ENCODE measurements at regions not wholly inside any gene's neighbourhood (a gene's known extent, or its start where the extent isn't known, plus 50 kb on each side); places are given as distances from the start of the nearest gene placed in this dataset.
"Not testable (repeated sequence)": the region's sequence is repeated elsewhere in the genome, so short reads cannot be mapped to it uniquely, and the experiment has no call there.

DNA sequence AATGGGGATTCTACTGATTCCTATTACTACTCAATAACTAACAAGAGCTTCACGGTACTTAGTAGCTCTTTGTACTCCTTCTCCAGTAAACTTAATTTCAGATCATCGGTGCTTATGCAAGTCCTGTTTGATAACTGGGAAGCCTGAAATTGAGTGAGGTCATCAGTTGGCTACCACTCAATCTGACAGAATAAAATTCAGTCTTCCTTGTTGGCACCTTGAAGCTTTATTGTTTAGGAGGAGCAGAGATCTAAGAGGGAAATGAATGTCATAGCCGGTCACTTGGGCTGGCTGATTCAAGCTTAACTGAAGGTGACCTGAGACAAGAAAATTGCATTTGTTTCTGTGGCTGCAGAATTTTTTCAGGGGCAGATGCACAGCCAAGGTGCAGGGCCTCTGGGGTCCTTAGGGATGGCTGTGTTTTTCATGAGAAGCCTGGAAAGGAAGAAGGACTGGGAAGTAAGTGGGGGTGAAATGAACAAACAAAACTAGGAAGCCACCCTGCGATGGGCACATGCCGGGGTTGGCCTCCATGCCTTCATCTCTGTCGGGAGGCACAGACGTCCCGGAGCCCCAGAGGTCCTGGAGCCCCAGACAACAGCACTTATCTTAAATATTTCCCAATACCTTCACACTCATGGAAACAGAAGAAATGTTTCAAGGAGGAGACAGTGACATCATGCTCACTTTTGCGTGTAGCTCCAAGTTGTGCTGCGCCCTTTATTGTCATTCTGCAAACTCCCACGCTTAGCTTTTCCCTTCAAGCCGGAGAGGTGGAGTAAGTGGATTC, 85.0 kb upstream of the KIF5B start:
- DNase-seq (ENCODE audit: low read depth in 2 of 2) = no peak

DNA sequence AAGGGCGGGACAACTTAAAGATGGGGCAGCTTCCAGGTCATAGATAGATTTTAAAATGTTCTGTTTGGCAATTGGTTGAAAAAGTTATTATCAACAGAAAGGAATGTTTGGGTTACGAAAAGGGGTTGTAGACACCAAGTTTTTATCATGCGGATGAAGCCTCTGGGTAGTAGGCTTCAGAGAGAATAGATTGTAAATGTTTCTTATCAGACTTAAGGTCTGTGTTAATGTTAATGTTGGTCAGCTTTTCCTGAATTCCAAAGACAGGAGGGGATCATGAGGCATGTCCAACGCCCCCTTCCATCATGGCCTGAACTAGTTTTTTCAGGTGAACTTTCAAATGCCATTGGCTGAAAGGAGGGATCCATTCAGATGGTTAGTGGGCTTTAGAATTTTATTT, 84.2 kb upstream of the KIF5B start:
- no peak for DNase-seq (ENCODE audit: low read depth in 2 of 2)

DNA sequence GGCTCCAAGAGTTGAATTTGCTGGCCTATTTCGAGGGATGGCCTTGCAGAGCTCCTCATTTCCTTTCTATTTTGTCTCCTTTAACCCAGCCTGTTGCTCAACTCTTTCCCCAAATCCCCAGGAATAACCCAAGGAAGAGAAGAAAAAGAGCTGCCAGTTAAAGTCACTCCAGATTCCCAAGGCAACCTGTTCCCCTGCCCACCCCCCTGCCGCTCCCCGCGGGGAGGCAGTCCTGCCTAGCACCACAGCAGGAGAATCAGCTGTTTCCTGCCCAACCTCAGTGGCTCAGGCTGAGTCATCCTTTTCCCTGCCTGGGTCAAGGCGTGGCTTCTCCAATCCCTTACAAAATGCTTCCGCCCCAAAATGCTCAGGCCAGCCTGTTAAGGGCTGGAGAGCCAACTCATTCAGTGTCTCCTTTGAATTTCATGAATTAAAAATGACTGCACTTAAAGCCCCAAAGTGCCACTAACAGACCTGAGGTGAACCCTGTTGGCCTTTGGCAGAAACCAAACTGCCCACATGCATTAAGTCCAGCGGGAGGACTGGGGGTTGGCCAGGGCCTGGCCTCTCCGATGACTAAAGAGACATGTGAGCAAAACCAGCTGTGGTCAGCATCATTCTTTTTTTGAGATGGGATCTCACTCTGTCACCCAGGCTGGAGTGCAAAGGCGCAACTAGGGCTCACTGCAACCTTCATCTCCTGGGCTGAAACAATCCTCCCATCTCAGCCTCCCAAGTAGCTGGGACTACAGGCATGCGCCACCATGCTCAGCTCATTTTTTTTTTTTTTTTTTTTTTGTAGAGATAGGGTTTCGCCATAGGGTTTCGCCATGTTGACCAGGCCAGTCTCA, 83.2 kb upstream of the KIF5B start:
- no peak for DNase-seq (ENCODE audit: low read depth in 2 of 2)

DNA sequence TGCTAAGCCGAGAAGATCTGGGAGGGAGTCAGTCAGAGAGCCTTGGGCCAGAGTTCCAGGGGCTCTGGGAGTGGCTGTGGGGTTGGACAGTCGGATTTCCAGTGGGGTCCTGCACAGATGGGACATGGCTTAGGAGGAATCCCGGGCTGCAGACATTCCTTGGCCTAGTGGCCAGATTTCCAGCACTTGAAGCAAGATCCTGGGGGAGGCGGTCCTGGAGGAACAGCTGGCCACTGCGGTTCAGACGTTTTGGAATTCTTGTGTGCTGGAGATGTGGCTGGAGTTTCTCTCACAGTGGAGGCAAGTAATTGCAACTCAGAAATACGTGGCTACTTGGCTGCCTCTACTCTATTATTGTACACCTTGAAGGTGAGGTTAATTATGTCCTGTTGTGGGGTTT, 80.7 kb upstream of the KIF5B start:
- not testable (repeated sequence) for DNase-seq (ENCODE audit: low read depth in 2 of 2)

DNA sequence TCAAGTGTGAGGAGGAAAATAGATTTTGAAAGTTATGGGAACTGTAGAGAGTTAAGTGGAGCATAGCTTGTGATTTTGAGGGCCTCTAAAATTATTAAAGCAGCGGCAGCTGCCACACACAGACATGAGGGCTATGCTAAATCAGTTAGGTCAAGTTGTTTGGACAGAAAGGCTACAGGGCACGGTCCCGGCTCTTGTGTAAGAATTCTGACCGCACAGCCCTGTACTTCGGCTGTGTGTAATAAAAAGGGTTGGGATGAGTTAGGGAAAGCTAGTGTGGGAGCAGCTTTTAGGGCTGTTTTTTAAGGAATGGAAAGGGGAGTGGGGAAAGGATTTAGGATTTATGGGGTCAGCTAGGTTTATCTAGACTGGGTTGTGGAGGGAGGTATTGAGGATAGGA, 79.6 kb upstream of the KIF5B start:
- DNase-seq (ENCODE audit: low read depth in 2 of 2) = not testable (repeated sequence)

DNA sequence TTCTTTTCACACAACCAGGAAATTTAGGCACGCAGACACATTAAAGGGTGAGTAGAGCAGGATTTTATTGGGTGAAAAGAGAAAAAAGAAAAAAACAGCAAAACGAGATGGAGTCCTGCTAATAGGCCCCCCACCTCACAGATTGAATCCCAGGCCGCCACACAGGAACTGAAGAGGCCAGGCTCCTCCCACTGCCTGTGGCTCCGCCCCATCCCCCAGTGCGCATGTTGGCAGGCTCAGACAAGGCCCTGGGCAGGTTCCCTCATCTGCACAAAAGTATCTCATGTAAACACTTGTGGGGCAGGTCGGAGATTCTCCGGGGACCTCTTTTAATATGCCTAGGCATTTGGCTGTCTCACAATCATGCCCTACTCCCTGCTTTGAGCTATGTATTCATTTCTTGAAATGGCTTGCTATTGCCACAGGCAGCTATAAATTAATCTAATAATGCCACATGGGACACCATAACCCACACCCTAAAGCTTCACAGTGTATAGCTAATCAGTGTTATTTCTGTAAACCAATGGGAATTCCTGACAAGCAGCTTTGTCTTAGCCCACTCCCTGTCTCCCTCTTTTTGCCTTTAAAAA, 76.2 kb upstream of the KIF5B start:
- DNase-seq (ENCODE audit: low read depth in 2 of 2) = no peak

DNA sequence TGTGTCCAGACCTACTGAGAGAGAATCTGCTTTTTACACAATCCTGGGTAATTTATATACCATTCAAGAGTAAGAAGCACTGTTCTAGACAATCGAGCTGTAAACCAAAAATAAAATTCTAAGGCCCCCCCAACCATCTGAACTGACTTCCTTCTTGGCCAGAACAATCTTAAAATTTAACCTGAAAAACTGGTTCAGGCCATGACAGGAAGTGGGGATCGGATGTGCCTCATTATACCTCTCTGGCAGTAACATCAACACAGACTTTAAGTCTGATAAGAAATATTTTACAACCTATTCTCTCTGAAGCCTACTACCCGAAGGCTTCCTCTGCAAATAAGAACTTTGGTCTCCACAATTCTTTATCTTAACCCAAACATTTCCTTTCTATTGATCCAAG, 75.2 kb upstream of the KIF5B start:
- no peak for DNase-seq (ENCODE audit: low read depth in 2 of 2)

DNA sequence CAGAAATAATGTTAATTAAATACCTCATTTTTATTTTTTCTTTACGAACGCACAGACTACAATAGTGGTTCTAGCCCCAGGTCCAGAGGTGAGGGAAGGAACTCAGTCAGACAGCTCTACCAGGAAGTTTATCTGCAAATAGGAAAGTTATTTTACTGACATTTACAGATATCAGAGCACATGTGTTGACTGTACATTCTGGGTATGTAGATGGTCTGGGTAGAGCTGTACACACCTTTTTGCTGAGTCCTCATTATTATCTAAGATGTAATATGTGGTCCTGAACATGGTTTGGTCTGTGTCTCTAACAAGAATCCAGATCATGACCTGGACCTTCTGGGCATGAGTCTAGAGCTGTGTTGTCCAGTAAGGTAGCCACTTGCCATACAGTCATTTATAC, 74.6 kb upstream of the KIF5B start:
- DNase-seq (ENCODE audit: low read depth in 2 of 2) = no peak

DNA sequence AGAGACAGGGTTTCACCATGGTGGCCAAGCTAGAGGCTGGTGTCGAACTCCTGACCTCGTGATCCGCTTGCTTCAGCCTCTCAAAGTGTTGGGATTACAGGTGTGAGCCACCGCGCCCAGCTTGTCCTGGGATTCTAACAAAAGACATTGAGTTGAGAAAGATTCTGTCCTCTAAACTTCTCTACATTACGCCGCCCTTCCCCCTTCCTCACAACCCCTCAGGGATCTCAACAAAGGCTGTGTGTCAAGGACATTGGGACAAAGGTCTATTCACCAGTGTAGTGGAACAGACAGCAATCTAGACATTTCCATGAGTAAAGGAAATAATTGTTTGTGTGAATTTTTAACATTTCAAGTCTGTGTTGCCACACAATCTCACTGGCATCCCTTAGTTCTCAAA, 68.8 kb upstream of the KIF5B start:
- DNase-seq (ENCODE audit: low read depth in 2 of 2) = no peak

DNA sequence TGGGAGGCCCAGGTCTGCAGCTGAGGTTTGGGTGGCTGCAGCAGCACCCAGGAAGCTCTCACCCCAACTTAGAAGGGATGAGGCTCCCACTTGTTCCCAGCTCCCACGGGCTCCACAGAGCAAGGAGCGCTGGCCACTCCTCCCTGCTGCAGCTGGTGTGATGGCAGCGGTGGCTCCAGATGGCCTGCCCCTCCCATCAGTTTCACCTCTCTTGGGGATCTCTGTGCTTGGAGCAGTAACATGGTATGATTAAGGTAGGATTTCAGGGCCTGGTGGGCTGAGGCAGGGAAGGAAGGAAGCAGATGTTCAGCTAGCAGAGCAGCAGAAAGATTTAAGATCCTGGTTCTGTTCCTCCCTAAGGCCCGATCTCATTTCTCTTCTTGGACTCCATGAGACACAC, 66.8 kb upstream of the KIF5B start:
- no peak for DNase-seq (ENCODE audit: low read depth in 2 of 2)

DNA sequence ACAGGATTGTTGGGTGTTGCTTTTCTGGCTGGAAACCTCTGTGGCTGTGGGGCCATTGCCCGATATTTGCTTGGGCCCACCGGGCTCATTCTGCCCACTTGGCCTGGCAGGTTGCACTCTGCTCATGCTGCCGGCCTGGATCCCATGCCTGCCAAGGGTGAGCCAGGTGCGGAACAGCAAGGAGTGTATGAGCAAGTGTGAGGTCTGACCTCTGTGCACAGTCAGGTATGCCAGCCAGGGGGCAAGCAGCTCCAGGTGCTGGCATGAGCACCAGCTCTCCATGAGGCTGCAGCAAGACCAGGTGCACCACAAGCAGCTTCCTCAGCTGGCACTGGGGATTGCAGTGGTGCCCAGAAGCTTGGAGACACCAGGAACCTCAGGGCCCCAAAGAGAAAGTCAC, 65.4 kb upstream of the KIF5B start:
- no peak for DNase-seq (ENCODE audit: low read depth in 2 of 2)

DNA sequence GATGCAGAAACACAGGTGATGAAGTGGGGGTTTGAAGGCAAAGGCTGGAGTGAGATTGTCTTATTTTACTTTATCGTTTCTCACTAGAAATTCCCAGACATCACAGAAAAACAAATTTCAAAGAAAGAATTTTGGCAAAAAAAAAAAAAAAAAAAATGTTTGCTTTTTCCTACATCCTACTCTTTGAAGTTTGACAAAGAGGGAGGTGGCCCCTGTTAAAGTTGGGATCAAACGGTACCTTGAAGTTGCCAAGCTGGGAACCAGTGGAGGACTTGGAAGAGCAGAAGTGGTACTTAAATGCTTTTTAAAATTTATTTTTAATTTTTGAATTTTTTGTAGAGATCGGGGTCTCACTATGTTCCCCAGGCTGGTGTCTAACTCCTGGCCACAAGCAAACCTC, 63.9 kb upstream of the KIF5B start:
- no peak for DNase-seq (ENCODE audit: low read depth in 2 of 2)

DNA sequence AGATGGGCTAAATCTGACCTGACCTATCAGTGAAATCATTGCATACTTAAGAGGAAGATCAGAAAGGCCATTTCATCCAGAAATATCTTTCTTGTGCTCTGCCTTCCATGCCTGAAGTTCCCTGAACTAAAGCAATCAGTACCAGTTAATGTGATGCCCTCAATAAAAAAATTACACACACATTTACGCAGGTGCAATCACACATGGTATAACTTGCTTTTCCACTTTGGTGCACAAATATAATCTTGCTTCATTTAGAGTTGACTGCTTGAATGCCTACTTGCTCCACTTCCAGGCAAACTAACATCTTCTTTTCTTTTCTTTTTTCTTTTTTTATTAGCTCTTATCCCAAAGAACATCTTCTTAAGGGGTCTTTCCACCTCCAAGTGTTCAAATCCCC, 58.3 kb upstream of the KIF5B start:
- no peak for DNase-seq (ENCODE audit: low read depth in 2 of 2)

DNA sequence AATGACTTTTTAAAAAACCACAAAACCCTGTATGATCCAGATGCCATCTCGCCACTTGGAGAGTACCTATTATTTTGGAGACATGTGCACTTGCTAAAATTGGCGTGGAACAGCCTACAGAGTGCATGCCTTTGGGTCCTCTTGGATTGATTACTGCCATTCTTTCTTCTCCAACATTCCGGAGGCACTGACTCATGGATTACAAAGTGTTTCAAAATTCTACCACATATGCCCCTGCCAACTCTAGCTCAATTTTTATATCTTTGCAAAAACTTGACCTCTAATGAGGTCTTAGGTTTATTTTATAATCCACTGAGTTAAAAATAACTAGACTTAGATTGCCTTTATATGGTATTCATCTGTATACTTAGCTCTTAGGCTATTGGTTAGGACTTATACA, 55.8 kb upstream of the KIF5B start:
- DNase-seq (ENCODE audit: low read depth in 2 of 2) = no peak

DNA sequence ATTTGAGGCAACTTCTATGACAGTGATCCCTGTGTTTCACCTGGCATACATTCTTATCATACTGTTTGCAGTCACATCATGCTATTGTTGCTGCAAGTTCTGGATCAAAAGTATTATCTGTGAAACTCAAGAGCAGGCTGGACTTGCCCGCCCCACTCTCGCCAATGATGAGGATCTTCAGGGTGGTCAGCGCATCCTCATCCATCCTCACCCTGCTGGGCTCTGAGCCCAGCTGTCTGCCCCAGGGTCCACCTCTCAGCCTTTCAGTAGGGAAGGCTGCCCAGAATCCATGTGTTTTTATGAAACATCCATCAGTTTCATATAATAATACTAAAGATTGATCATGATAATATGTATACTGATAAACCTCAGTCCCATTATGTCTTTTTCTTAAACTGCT, 55.4 kb upstream of the KIF5B start:
- no peak for DNase-seq (ENCODE audit: low read depth in 2 of 2)

DNA sequence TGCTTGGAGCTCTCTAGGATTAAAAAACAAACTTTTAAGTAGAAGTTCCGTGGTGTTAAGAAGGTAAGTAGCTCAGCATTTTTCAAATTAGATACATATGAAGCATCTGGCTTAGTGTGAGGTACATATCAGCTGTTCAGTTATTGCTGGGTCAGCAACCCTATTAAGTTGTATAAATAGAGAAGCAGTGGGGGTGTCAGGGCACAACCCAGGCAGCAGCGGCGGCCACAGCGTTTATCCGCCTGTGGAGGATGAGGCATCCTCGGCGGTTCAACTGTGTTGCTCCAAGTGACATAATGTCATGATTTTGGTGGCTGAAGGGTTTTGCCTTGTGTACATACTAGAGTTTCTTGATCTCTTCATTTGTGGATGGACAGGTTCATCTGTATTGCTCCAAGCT, 54.6 kb upstream of the KIF5B start:
- no peak for DNase-seq (ENCODE audit: low read depth in 2 of 2)

DNA sequence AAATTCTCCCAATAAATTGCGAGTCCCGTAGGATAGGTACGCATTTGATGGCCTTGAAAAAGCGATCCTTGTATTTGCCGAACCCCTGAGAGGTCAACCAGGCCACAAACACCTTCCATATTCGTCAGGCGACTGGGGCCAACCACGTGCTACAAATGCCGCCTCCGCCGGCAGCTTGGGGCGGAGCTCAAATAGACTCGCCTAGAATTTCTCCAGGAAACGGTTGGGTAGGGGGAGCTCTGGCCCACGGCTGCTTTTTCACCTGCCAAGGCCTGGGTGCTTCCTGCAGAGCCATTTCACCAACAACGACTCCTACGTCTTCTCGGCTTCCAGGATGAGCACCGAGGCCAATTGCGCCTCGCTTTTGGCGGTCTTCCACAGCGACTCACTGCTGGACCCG, 53.4 kb upstream of the KIF5B start:
- no peak for DNase-seq (ENCODE audit: low read depth in 2 of 2)

Data from stimulated activated CD8-positive, alpha-beta memory T cell treated with anti-CD3 and anti-CD28 coated beads, Interleukin-7, amount 100 ng/mL, for 1 hour (primary cell).